Erythroblast (primary cell): ENCODE measurements at regions not wholly inside any gene's neighbourhood (a gene's known extent, or its start where the extent isn't known, plus 50 kb on each side); places are given as distances from the start of the nearest gene placed in this dataset.

ENCODE experiments used
- GATA1 ChIP-seq: IDR thresholded peaks from 2 replicates; pipeline ENCODE4 v1.6.1; 2011; ENCODE audit warnings: low read depth, mild to moderate bottlenecking, control low read depth, low read length, moderate library complexity
- POLR2A ChIP-seq: IDR thresholded peaks from 2 replicates; pipeline ENCODE4 v1.6.1; 2011; ENCODE audit warnings: mild to moderate bottlenecking, low read length

DNA sequence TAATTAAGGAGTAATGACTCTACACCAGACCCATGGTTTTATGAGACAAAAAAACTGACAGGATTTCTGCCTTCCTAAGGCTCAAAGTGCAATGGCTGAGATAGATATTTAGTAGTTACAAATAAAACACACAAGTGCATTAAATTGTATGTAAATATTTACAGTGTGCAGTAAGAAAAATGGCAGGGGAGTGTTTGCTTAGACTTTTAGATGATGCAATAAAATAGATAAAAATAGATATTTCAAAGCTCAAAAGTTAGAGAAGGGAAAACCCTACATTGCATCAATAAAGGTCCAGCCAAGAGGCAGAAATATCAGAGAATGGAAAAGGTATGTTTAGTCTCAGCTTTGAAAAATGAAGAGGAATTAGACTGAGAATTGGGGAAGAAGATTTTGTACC lies 226.3 kb upstream of the FGGY start:
- TF ChIP-seq POLR2A (no peak), GATA1 (no peak)
